BLaER1 (cell line): ENCODE measurements at regions not wholly inside any gene's neighbourhood (a gene's known extent, or its start where the extent isn't known, plus 50 kb on each side); places are given as distances from the start of the nearest gene placed in this dataset.
A peak's percentile ranks its signal among the peaks of the same experiment; 100 is the strongest.

Experiments
- H3K27ac ChIP-seq: shearing (Covaris generic); formaldehyde crosslinking; 2 replicates; pipeline ENCODE4 v1.8.1; 2022
- H3K27me3 ChIP-seq: shearing (Covaris generic); formaldehyde crosslinking; 2 replicates; pipeline ENCODE4 v1.8.1; 2022
- H3K36me3 ChIP-seq: shearing (Covaris generic); formaldehyde crosslinking; 2 replicates; pipeline ENCODE4 v1.8.1; 2022
- H3K4me1 ChIP-seq: shearing (Covaris generic); formaldehyde crosslinking; 2 replicates; pipeline ENCODE4 v1.8.1; 2022
- H3K4me2 ChIP-seq: shearing (Covaris generic); formaldehyde crosslinking; 2 replicates; pipeline ENCODE4 v1.8.1; 2022
- H3K4me3 ChIP-seq: shearing (Covaris generic); formaldehyde crosslinking; 2 replicates; pipeline ENCODE4 v1.8.1; 2022
- H3K9ac ChIP-seq: shearing (Covaris generic); formaldehyde crosslinking; 2 replicates; pipeline ENCODE4 v1.8.1; 2022
- H3K9me3 ChIP-seq: shearing (Covaris generic); formaldehyde crosslinking; 2 replicates; pipeline ENCODE4 v1.8.1; 2022
- H4K20me1 ChIP-seq: shearing (Covaris generic); formaldehyde crosslinking; 2 replicates; pipeline ENCODE4 v1.8.1; 2022
- Cebpa-rat ChIP-seq: shearing (Covaris generic); IDR thresholded peaks from 2 replicates; pipeline ENCODE4 v1.8.1; 2022

- H3K4me1 ChIP-seq, result peaks cover 14% of the 10 kb centered on the region
These were observed 223.2 kb downstream of the KTN1 start for GRCh38 chr14:55802986-55803872.

GRCh38 chr14:55803873-55804553 is 224.0 kb downstream of the KTN1 start:
- Histone ChIP-seq H3K9me3 (peaks cover 16% of the 10 kb centered on the region), H3K9ac (no peak overlapping the region), H4K20me1 (no peaks in the 10 kb centered on the region), H3K27me3 (no peaks in the 10 kb centered on the region), H3K36me3 (no peaks in the 10 kb centered on the region), H3K4me3 (no peak overlapping the region), H3K4me1 (peaks cover 14% of the 10 kb centered on the region), H3K27ac (no peak overlapping the region), H3K4me2 (no peak overlapping the region)
- TF ChIP-seq Cebpa-rat, result no peak

More at GRCh38 chr14:55802986-55803872, 223.2 kb downstream of the KTN1 start:
- Histone ChIP-seq H3K27ac (no peak overlapping the region), H3K27me3 (no peaks in the 10 kb centered on the region), H3K4me2 (no peak overlapping the region), H3K4me3 (no peak overlapping the region), H3K9ac (no peak overlapping the region), H4K20me1 (no peaks in the 10 kb centered on the region), H3K36me3 (no peaks in the 10 kb centered on the region), H3K9me3 (peaks cover 16% of the 10 kb centered on the region)
- TF ChIP-seq Cebpa-rat, result no peak

GRCh38 chr14:55805250-55805649 is 225.2 kb downstream of the KTN1 start:
- Histone ChIP-seq H3K4me3 (no peak overlapping the region), H4K20me1 (no peaks in the 10 kb centered on the region), H3K27me3 (no peaks in the 10 kb centered on the region), H3K4me2 (no peak overlapping the region), H3K9me3 (peaks cover 16% of the 10 kb centered on the region), H3K36me3 (no peaks in the 10 kb centered on the region), H3K9ac (no peak overlapping the region), H3K4me1 (peaks cover 14% of the 10 kb centered on the region), H3K27ac (no peak overlapping the region)
- TF ChIP-seq Cebpa-rat, result no peak

- Histone ChIP-seq H4K20me1 (no peaks in the 10 kb centered on the region), H3K4me1 (peaks cover 14% of the 10 kb centered on the region), H3K27me3 (no peaks in the 10 kb centered on the region), H3K9me3 (peaks cover 16% of the 10 kb centered on the region), H3K36me3 (no peaks in the 10 kb centered on the region), H3K4me2 (peak overlapping the region; percentile 52), H3K9ac (no peak overlapping the region), H3K27ac (peak overlapping the region; percentile 18; the same call in 1 of the 2 replicates), H3K4me3 (no peak overlapping the region)
- TF ChIP-seq Cebpa-rat, result no peak
These were observed 227.3 kb downstream of the KTN1 start for GRCh38 chr14:55807053-55807880.

GRCh38 chr14:55807881-55808379 is 227.9 kb downstream of the KTN1 start:
- H3K27ac ChIP-seq, result peak overlapping the region; percentile 18; the same call in 1 of the 2 replicates

GRCh38 chr14:55813630-55814029 is 233.6 kb downstream of the KTN1 start:
- H3K9ac ChIP-seq, result no peak overlapping the region
- no peaks in the 10 kb centered on the region for H3K27me3 ChIP-seq
- H3K4me3 ChIP-seq, result no peak overlapping the region
- TF ChIP-seq Cebpa-rat, result no peak
- H3K36me3 ChIP-seq, result no peaks in the 10 kb centered on the region
- peaks cover 7% of the 10 kb centered on the region; the same call in 1 of the 2 replicates for H3K9me3 ChIP-seq
- no peak overlapping the region for H3K27ac ChIP-seq
- no peaks in the 10 kb centered on the region for H4K20me1 ChIP-seq
- H3K4me2 ChIP-seq, result no peak overlapping the region
- H3K4me1 ChIP-seq, result no peaks in the 10 kb centered on the region

More at GRCh38 chr14:55807881-55808379, 227.9 kb downstream of the KTN1 start:
- H3K9ac ChIP-seq, result no peak overlapping the region
- H4K20me1 ChIP-seq, result no peaks in the 10 kb centered on the region
- H3K4me1 ChIP-seq, result peaks cover 14% of the 10 kb centered on the region
- no peak overlapping the region for H3K4me2 ChIP-seq
- no peaks in the 10 kb centered on the region for H3K36me3 ChIP-seq
- no peak overlapping the region for H3K4me3 ChIP-seq
- no peaks in the 10 kb centered on the region for H3K27me3 ChIP-seq
- peaks cover 10% of the 10 kb centered on the region; the same call in 1 of the 2 replicates for H3K9me3 ChIP-seq
- TF ChIP-seq Cebpa-rat, result no peak

- TF ChIP-seq Cebpa-rat, result no peak
- Histone ChIP-seq H3K9ac (no peak overlapping the region), H3K4me3 (no peak overlapping the region), H3K9me3 (peaks cover 7% of the 10 kb centered on the region; the same call in 1 of the 2 replicates), H3K27me3 (no peaks in the 10 kb centered on the region), H3K4me2 (no peak overlapping the region), H4K20me1 (no peaks in the 10 kb centered on the region), H3K36me3 (no peaks in the 10 kb centered on the region), H3K27ac (no peak overlapping the region), H3K4me1 (no peaks in the 10 kb centered on the region)
These were observed 234.1 kb downstream of the KTN1 start for GRCh38 chr14:55814064-55814463.

- Histone ChIP-seq H3K4me1 (no peaks in the 10 kb centered on the region), H3K27ac (no peak overlapping the region), H3K9ac (no peak overlapping the region), H3K9me3 (peaks cover 13% of the 10 kb centered on the region), H3K4me3 (no peak overlapping the region), H3K36me3 (no peaks in the 10 kb centered on the region), H3K27me3 (no peaks in the 10 kb centered on the region), H3K4me2 (no peak overlapping the region), H4K20me1 (no peaks in the 10 kb centered on the region)
- TF ChIP-seq Cebpa-rat, result no peak
These were observed 234.9 kb downstream of the KTN1 start for GRCh38 chr14:55814873-55815272.

- H3K36me3 ChIP-seq, result no peaks in the 10 kb centered on the region
- H4K20me1 ChIP-seq, result no peaks in the 10 kb centered on the region
- H3K27me3 ChIP-seq, result no peaks in the 10 kb centered on the region
- peaks cover 16% of the 10 kb centered on the region for H3K9me3 ChIP-seq
- no peak overlapping the region for H3K27ac ChIP-seq
- no peak overlapping the region for H3K9ac ChIP-seq
- no peak for TF ChIP-seq Cebpa-rat
- H3K4me3 ChIP-seq, result no peak overlapping the region
- H3K4me1 ChIP-seq, result no peaks in the 10 kb centered on the region
- H3K4me2 ChIP-seq, result no peak overlapping the region
These were observed 236.2 kb downstream of the KTN1 start for GRCh38 chr14:55816225-55816624.
